Endothelial cell of umbilical vein (primary cell): ENCODE measurements at regions not wholly inside any gene's neighbourhood (a gene's known extent, or its start where the extent isn't known, plus 50 kb on each side); places are given as distances from the start of the nearest gene placed in this dataset.

Experiments used
- BruUV-seq: library from RNA; stranded (reverse); fragments of 400-500 nt; replicated peaks from 2 replicates; lab custom pipeline; 2021; lab: Mats Ljungman, UMichigan
- CTCF ChIA-PET: fragments of 300-600, 350-600 bp; sonication (Branson Sonifier 250); formaldehyde crosslinking; loops from one replicate; lab custom pipeline; 2021; ENCODE audit warnings: antibody characterized with exemption, inconsistent platforms; lab: Charles Lee
- POLR2A ChIA-PET: fragments of 300-600, 350-600 bp; sonication (Branson Sonifier 250); formaldehyde crosslinking; loops from one replicate; lab custom pipeline; 2021; ENCODE audit warnings: antibody characterized with exemption, inconsistent platforms; lab: Charles Lee
- DNase-seq: peaks from one replicate; pipeline ENCODE4 v3.0.0-alpha.2; 2011; ENCODE audit warnings: low read depth, low spot score
- FAIRE-seq: peaks from 2 replicates; lab custom pipeline; 2011; peaks lifted over from hg19 to GRCh38; lab: Jason Lieb, UNC
- H2AFZ ChIP-seq: 2 replicates; pipeline ENCODE4 v1.6.0; 2012; ENCODE audit warnings: low read depth, low read length, control low read depth, inconsistent platforms
- H3K27ac ChIP-seq: 2 replicates; pipeline ENCODE4 v1.5.1; 2011; ENCODE audit warnings: low read depth, mild to moderate bottlenecking, control low read depth, low read length, moderate library complexity; ENCODE audit not compliant: insufficient read depth
- H3K27me3 ChIP-seq, 2 experiments: 2 replicates each; pipeline versions ENCODE4 v1.6.0 to v1.6.1; 2011; ENCODE audit warnings: low read length in 2 of 2, mixed read lengths in 1 of 2; ENCODE audit not compliant: control insufficient read depth in 2 of 2, insufficient read depth in 2 of 2
- H3K36me3 ChIP-seq, 2 experiments: 2 replicates in 1 of 2; 3 replicates in 1 of 2; pipeline ENCODE4 v1.5.1; 2011; ENCODE audit warnings: low read length in 2 of 2, mild to moderate bottlenecking in 1 of 2, moderate library complexity in 1 of 2; ENCODE audit not compliant: control insufficient read depth in 2 of 2, insufficient read depth in 2 of 2; ENCODE audit errors: extremely low read depth in 1 of 2
- H3K4me1 ChIP-seq: 3 replicates; pipeline ENCODE4 v1.5.1; 2011; ENCODE audit warnings: mild to moderate bottlenecking, low read length; ENCODE audit not compliant: control insufficient read depth, insufficient read depth; ENCODE audit errors: extremely low read depth
- H3K4me2 ChIP-seq: 2 replicates; pipeline ENCODE4 v1.6.1; 2011; ENCODE audit warnings: low read length, control low read depth, mixed read lengths; ENCODE audit not compliant: insufficient read depth
- H3K4me3 ChIP-seq, 3 experiments: fragments of 200-600 bp in 1 of 3; sonication (generic), shearing (Covaris generic) in 1 of 3; replicated peaks in 1 of 3; 2 replicates each; pipeline ENCODE4 v1.5.1; 2011 to 2016; ENCODE audit warnings: control low read depth in 3 of 3, low read length in 3 of 3, mild to moderate bottlenecking in 2 of 3, inconsistent platforms in 1 of 3, low read depth in 1 of 3, moderate library complexity in 1 of 3; ENCODE audit not compliant: insufficient read depth in 1 of 3
- H3K79me2 ChIP-seq: 2 replicates; pipeline ENCODE4 v1.6.0; 2012; ENCODE audit warnings: low read length, inconsistent platforms; ENCODE audit not compliant: control insufficient read depth, insufficient read depth
- H3K9ac ChIP-seq: replicated peaks from 2 replicates; pipeline ENCODE3; 2011; ENCODE audit warnings: low read length, control low read depth; ENCODE audit not compliant: insufficient read depth; ENCODE audit errors: extremely low read depth
- H3K9me1 ChIP-seq: replicated peaks from 3 replicates; pipeline ENCODE4 v1.6.0; 2011; ENCODE audit warnings: mild to moderate bottlenecking, low read length; ENCODE audit not compliant: control insufficient read depth, insufficient read depth; ENCODE audit errors: extremely low read depth
- H3K9me3 ChIP-seq: replicated peaks from 2 replicates; pipeline ENCODE4 v1.5.1; 2012; ENCODE audit warnings: low read length, inconsistent platforms; ENCODE audit not compliant: control insufficient read depth, insufficient read depth
- H4K20me1 ChIP-seq: replicated peaks from 2 replicates; pipeline ENCODE3; 2011; ENCODE audit warnings: mild to moderate bottlenecking, low read length; ENCODE audit not compliant: control insufficient read depth, insufficient read depth; ENCODE audit errors: extremely low read depth
- EZH2 ChIP-seq: IDR thresholded peaks from 2 replicates; pipeline ENCODE4 v1.6.1; 2012; ENCODE audit warnings: borderline replicate concordance, low read depth, mild to moderate bottlenecking, moderate library complexity, low read length, inconsistent platforms; ENCODE audit not compliant: severe bottlenecking
- FOS ChIP-seq: IDR thresholded peaks from 2 replicates; pipeline ENCODE4 v1.6.1; 2011; ENCODE audit warnings: mild to moderate bottlenecking, low read length, moderate library complexity, borderline replicate concordance; ENCODE audit not compliant: insufficient read depth
- GATA2 ChIP-seq: IDR thresholded peaks from 2 replicates; pipeline ENCODE4 v1.7.0; 2011; ENCODE audit warnings: low read depth, mild to moderate bottlenecking, moderate library complexity, mixed read lengths, low read length; ENCODE audit not compliant: insufficient read length, insufficient read depth
- JUN ChIP-seq: IDR thresholded peaks from 2 replicates; pipeline ENCODE4 v1.6.1; 2011; ENCODE audit warnings: borderline replicate concordance, low read depth; ENCODE audit not compliant: insufficient read length, insufficient read depth
- MYC ChIP-seq: IDR thresholded peaks from one replicate; pipeline ENCODE4 v1.6.1; 2011; ENCODE audit warnings: mild to moderate bottlenecking, low read depth, low read length
- POLR2A ChIP-seq: IDR thresholded peaks from 2 replicates; pipeline ENCODE4 v1.6.1; 2012; ENCODE audit warnings: low read depth, mild to moderate bottlenecking, control low read depth, low read length
- POLR2AphosphoS5 ChIP-seq: IDR thresholded peaks from 2 replicates; pipeline ENCODE4 v1.6.1; 2012; ENCODE audit warnings: low read depth, mild to moderate bottlenecking, control low read depth, low read length, moderate library complexity; ENCODE audit not compliant: insufficient read depth
- dilution Hi-C: fragments of 300-500 bp; cut with MboI; formaldehyde crosslinking; loops from one replicate; pipeline ENCODE4 v1.15.0; 2019; ENCODE audit warnings: low sequenced_read_pairs; ENCODE audit not compliant: extremely low pct_ligation_motif_present
- intact Hi-C: fragments of 100-400 bp; cut with micrococcal nuclease; formaldehyde crosslinking; loops from one replicate; pipeline ENCODE4 v1.10.0; 2022
- TF ChIP-seq, protein P1 (sequence below), 2 donors: IDR thresholded peaks; 1 replicate in 1 of 2; 2 replicates in 1 of 2; pipeline ENCODE4 v1.5.1; 2011; ENCODE audit warnings: low read length in 2 of 2, mild to moderate bottlenecking in 2 of 2, moderate library complexity in 2 of 2, control low read depth in 1 of 2, inconsistent platforms in 1 of 2, low read depth in 1 of 2; ENCODE audit not compliant: insufficient read depth in 1 of 2; ENCODE audit errors: extremely low read depth in 1 of 2
- TF ChIP-seq, protein P2 (sequence below): IDR thresholded peaks from 2 replicates; pipeline ENCODE4 v1.6.1; 2011; ENCODE audit not compliant: insufficient read depth, insufficient read length

- no peaks in the 10 kb centered on the region for H4K20me1 ChIP-seq
- no peak overlapping the region for H3K4me2 ChIP-seq
- H3K36me3 ChIP-seq: no peaks in the 10 kb centered on the region
- no peaks in the 10 kb centered on the region for H3K9me3 ChIP-seq
- CTCF ChIA-PET: no interaction called here
- no peak overlapping the region for H3K9ac ChIP-seq
- no peaks in the 10 kb centered on the region for H3K4me1 ChIP-seq
- no peak for TF ChIP-seq POLR2A
- TF ChIP-seq, protein P1, sequence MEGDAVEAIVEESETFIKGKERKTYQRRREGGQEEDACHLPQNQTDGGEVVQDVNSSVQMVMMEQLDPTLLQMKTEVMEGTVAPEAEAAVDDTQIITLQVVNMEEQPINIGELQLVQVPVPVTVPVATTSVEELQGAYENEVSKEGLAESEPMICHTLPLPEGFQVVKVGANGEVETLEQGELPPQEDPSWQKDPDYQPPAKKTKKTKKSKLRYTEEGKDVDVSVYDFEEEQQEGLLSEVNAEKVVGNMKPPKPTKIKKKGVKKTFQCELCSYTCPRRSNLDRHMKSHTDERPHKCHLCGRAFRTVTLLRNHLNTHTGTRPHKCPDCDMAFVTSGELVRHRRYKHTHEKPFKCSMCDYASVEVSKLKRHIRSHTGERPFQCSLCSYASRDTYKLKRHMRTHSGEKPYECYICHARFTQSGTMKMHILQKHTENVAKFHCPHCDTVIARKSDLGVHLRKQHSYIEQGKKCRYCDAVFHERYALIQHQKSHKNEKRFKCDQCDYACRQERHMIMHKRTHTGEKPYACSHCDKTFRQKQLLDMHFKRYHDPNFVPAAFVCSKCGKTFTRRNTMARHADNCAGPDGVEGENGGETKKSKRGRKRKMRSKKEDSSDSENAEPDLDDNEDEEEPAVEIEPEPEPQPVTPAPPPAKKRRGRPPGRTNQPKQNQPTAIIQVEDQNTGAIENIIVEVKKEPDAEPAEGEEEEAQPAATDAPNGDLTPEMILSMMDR (IDR thresholded peaks at IDR 0.05; ENCODE audit: extremely low read depth in 1 of 2, insufficient read depth in 1 of 2, low read depth in 1 of 2, low read length in 2 of 2): no peak
- no peak for TF ChIP-seq FOS
- no peak for TF ChIP-seq MYC
- no peak for TF ChIP-seq POLR2AphosphoS5
- TF ChIP-seq JUN: no peak
- TF ChIP-seq GATA2: no peak
- TF ChIP-seq, protein P2, sequence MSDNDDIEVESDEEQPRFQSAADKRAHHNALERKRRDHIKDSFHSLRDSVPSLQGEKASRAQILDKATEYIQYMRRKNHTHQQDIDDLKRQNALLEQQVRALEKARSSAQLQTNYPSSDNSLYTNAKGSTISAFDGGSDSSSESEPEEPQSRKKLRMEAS: no peak
- no peak for TF ChIP-seq EZH2
- no peak for DNase-seq
- intact Hi-C loops: no loop called here
- no peak overlapping the region for H3K4me3 ChIP-seq
- no TSS peak for BruUV-seq
- H3K9me1 ChIP-seq: no peaks in the 10 kb centered on the region
- dilution Hi-C loops: no loop called here
- H2AFZ ChIP-seq: no peak overlapping the region
- no peaks in the 10 kb centered on the region for H3K79me2 ChIP-seq
- H3K27me3 ChIP-seq: no peaks in the 10 kb centered on the region
- H3K27ac ChIP-seq: no peak overlapping the region
- no peak for FAIRE-seq
- POLR2A ChIA-PET: no interaction called here
Observed at GRCh38 chr7:68438016-68438415, 1160.3 kb upstream of the AUTS2 start.
